ELR (cell line): ENCODE measurements at regions not wholly inside any gene's neighbourhood (a gene's known extent, or its start where the extent isn't known, plus 50 kb on each side); places are given as distances from the start of the nearest gene placed in this dataset.

Experiments
- DNase-seq: peaks from one replicate; pipeline ENCODE4 v3.0.0-alpha.2; 2015; ENCODE audit warnings: low read depth

DNA sequence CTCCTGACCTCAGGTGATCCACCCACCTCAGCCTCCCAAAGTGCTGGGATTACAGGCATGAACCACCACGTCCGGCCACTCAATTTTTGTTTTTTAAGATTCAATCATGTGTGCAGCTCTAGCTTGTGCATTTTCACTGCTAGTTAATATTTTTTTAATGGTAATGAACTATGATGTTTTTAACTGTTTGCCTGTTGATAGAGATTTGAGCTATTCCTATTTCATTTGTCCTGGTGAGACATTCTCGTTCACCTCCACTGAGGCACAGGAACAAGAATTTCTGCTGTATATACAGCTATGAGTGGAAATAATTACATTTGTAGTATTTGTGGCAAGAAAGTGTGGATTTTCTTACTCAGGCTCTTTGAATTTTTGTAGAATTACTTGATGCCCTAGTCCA lies 137.7 kb upstream of the MYOCD start:
- DNase-seq: no peak

GRCh38 chr17:12530161-12530560 lies 135.5 kb upstream of the MYOCD start:
- no peak for DNase-seq

DNA sequence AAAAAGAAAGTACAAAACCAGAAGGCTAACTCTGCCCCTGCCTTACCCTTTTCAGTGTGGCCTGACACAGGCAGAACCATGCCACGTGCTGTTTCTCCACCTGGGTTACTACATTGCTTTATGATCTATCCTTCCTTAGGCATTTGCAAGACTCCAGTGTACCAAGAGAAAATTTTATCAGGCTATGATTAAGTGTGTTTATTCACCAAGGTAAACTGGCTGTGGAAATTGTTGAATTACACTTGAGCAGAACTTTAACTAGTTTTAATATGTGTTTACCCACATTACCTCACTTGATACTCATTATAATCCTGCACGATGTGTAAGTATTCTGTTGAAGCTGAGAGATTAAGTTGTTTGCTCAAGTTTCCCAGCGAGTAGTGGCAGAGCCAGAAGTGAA lies 129.7 kb upstream of the MYOCD start:
- DNase-seq: no peak

DNA sequence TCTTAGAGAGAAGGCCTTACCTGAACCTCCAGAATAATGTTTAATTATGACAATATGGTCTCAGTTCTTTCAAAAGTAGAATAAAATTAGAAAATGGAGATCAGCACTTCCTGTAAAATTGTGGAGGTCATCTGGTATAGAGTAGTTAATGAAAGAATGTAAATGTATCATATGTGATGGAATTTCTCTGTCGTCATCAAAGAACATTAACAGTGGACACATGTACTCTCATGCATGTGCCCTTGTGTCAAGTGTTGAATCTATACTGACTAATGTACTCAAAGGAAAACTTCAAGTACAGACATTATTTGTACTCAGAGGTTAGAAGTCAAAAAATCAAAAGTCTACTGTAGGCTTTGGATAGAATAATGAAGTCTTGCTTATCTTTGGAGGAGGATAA lies 129.2 kb upstream of the MYOCD start:
- DNase-seq: peak; percentile 56

- DNase-seq: peak; percentile 33
Measured at GRCh38 chr17:12537436-12537835, 128.3 kb upstream of the MYOCD start.

DNA sequence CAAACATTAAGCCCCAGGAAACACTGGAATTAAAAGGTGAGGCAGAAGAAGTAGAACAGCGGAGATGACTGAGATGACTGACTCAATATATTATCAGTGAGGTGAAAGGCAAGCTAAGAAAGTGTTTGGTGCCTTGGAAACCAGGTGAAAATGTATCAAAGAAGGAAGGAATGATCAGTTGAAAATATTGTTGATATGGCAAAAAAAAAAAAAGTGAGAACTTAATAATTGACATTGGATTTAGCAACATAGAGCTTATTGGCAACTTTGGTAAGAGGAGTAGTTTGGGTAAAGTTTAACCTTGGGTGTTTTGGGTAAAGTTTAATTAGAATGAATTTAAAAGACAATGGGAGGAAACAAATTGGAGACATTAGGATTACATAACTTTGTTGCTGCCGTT lies 127.7 kb upstream of the MYOCD start:
- no peak for DNase-seq

- DNase-seq: peak; percentile 68
Measured at GRCh38 chr17:12545877-12546513, 119.7 kb upstream of the MYOCD start.

DNA sequence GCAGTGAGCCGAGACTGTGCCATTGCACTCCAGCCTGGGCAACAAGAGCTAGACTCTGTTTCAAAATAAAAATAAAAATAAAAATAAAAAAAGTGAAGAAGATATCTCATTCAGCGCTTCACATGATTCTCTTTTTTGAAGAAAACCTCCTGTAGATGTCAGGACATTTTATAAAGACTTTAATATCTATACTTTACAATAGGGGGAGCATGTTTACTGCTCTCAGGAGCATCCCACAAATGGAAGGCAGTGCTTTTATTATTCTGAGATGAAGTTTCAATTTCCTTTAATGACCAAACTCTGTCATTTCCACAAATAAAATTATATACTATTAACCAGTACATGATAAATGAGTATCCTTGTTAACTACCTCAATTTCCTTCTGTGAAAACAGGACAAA lies 118.7 kb upstream of the MYOCD start:
- peak; percentile 8 for DNase-seq

- no peak for DNase-seq
Measured at GRCh38 chr17:12547831-12548230, 117.9 kb upstream of the MYOCD start.

- no peak for DNase-seq
Measured at GRCh38 chr17:12548558-12548957, 117.1 kb upstream of the MYOCD start.

DNA sequence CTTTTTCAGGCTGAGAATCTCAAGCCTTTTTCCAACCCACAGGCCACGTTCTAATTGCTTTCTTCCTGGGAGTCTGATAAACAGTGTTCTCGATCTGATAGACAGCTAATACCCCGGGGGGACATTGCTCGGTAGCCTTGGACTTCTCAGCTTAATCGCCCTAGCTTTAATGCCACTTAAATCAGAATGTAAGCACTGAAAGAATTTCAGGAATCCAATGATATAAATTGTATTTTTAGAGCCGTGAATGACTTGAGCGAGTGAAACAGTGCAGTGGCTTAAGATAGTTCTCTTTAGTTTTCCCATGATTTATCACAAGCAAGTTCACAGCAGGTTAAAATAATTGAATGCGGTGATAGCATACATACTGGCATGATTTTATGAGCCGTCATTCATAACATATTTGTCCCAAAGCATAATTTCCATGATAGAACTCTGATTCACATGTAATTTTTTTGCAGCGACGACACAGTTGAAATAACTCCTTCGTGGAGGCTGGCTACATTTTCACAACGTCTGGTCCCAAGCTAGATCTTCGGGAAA lies 116.1 kb upstream of the MYOCD start:
- DNase-seq: peak; percentile 43

DNA sequence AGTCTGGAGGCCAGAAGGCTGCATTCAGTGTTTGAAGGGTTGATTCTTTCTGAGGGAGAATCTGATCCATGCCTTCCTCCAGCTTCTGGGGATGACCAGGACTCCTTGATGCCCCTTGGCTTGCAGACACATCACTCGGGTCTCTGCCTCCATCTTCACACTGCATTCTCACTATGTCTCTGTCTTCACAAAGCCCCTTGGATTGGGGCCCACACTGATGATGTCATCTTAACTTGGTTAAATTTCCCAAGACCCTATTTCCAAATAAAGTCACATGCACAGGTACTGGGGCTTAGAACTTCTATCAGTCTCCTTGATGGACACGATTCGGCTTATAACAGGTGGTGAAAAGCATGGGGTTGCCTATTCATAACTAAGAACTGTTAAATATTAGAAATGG lies 112.1 kb upstream of the MYOCD start:
- DNase-seq: no peak

- DNase-seq: no peak
Measured at GRCh38 chr17:12554251-12554650, 111.4 kb upstream of the MYOCD start.

- DNase-seq: no peak
Measured at GRCh38 chr17:12566291-12566690, 99.4 kb upstream of the MYOCD start.

DNA sequence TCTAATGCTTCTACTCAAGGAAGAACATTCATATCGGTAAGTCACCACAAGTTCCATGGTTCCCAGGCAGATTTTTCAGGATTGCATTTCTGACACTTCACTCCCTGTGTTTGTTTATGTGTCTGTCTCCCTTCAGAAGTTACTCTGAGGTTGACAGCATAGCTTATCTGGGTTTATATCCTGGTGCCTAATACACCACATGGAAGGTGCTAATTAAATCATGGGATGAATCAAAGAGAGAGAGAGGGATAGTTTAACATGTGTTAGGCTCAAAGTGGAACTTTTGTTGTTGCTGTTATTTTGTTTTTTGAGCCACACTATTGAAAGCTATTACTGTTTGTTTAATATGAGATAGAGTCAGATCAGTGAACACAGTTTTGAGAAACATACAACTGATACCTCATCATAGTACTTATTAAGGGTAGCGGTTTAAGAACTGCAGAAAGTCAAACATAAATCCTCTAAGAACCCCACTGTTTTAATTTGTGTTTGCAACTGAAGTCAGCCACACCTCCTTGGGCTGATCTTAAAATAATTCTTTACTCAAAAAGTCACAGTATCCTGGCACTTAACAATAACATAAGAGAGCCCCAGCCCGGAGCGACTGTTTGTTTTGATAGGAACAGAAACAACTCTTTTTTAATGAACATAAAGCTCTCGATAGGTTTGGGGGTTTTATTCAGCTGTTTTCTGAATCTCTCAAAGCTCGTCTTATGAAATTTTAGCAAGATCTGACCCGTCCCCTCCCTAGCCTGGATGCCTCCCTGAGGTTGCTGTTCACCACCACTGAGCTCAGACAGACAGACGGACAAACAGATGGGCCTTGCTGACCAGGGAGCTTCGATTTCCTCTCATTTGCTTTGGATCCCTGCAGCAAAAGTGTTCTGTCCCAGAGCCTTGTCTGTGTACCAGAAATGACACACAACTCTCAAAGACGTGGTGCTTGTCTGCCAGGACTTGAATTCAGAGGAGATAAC lies 98.3 kb upstream of the MYOCD start:
- no peak for DNase-seq

DNA sequence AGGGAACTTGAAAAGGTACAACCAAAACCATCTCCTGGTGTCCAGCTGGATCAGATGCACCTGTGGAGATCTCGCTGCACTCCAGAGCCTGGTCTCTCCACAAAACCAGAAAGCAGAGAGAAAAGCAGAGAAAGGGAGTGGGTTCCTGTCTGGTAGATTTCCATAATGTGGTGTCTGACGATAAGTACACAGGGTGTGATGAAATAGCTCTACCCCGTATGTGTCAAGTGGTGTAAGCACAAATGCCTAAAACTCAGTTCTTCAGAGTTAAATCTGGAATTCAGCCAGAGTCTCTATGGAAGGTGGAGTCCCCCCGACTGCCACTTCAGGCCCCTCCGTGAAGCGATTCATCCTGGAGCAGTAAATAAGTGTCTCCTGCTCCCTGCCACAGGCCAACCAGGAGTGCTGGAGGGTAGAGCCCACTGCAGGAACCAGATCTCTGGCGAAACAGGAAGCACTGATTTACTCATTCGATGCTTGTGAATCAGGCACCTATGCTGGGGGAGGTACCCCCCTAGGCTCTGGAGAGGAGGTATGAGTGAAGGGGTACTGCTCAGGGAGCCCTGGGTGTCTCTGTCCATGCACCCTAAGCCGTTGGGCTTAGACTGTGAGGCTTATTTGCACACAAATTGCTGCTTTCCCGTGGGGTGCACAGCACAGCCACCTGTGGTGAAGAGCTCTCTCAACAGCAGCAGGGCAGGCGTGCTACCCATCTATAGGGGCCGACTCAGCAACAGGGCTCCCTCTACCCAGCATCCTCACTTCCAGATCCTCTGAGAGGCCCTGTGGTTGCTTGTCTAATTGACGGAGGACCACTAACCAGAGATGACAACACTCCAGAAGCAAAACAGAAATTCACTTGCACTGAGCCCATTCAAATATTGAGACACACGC lies 97.1 kb upstream of the MYOCD start:
- peak; percentile 16 for DNase-seq

- peak; percentile 9 for DNase-seq
Measured at GRCh38 chr17:12571606-12572005, 94.1 kb upstream of the MYOCD start.

DNA sequence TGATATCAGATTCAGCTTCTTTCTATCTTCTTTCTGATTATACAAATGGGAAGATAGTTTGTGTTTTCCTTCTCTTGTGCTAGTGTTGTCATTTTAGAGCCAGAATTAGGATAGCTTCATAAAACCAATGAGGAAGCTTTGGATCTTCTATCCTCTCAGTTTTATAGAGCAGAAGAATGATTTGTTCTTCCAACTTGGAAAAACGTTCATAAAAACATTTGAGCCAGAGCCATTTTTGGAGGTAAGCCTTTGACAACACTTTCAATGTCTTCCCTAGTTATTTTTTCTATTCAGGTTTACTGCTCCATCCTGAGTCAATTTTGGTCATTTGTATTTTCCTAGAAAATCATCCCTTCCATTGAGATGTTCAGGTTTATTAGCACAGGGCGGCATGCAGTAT lies 91.2 kb upstream of the MYOCD start:
- DNase-seq: no peak

GRCh38 chr17:12575641-12576040 lies 90.0 kb upstream of the MYOCD start:
- DNase-seq: no peak

DNA sequence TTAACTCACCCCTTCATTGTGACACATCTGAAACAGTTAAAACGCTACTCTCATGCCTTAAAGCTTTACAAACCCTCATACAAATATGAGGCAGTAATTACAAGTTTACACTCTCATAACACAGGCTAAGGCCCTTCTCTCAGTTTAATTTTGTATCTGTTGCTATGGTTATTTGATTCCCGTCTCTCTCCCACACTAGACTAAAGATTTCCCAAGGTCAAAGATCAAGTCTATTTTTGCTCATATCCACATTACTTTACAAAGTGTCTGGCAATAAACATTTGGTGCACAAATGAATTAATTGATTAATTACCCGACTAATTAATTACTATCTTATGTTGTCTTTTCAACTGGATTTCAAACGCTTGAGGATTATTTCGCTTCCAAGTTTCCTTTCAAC lies 86.4 kb upstream of the MYOCD start:
- DNase-seq: no peak

DNA sequence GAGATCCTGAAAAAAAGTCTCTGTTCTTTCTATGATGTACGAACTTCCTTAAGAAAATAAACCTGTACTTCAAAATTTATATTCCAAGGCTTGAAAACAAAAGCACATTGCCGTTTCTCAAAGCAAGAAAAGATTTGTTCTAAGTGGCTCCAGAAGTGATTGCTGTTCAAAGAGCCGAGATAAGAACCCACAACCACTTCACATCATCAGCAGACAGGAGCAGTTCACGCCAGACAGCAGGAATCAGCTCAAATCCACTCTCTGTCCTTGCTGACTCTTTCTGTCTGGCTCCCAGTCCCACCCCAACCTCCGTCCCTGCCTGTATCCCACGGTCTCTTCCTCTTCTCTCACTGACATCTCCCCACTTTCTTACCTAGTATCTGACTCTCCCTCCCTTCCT lies 85.0 kb upstream of the MYOCD start:
- no peak for DNase-seq

DNA sequence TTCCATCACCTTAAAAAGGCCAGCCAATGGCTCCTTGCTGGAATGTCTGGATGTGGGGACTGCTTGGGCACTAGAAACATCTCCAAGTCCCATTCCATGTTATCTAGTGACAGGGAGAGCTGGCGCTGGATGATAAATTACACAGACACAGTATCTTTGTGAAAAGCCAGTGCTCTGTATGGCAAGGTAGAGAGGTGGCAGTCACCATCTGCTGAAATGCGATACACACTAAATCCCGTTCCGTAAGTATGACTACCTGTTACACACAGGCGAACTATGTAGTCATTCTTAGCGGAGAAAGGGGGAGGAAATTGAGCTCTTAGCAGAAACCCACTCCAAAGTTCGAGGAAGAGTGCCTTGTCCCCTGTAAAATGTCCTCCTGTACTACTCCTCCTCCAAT lies 81.0 kb upstream of the MYOCD start:
- no peak for DNase-seq
